GM19467 (cell line): ENCODE measurements at regions not wholly inside any gene's neighbourhood (a gene's known extent, or its start where the extent isn't known, plus 50 kb on each side); places are given as distances from the start of the nearest gene placed in this dataset.

ENCODE experiments used
- ATAC-seq: cut with Tn5 transposase; IDR thresholded peaks from one replicate; pipeline ENCODE4 v1.9.1; 2021; ENCODE audit warnings: mild to moderate bottlenecking, moderate library complexity; ENCODE audit not compliant: unreplicated experiment

DNA sequence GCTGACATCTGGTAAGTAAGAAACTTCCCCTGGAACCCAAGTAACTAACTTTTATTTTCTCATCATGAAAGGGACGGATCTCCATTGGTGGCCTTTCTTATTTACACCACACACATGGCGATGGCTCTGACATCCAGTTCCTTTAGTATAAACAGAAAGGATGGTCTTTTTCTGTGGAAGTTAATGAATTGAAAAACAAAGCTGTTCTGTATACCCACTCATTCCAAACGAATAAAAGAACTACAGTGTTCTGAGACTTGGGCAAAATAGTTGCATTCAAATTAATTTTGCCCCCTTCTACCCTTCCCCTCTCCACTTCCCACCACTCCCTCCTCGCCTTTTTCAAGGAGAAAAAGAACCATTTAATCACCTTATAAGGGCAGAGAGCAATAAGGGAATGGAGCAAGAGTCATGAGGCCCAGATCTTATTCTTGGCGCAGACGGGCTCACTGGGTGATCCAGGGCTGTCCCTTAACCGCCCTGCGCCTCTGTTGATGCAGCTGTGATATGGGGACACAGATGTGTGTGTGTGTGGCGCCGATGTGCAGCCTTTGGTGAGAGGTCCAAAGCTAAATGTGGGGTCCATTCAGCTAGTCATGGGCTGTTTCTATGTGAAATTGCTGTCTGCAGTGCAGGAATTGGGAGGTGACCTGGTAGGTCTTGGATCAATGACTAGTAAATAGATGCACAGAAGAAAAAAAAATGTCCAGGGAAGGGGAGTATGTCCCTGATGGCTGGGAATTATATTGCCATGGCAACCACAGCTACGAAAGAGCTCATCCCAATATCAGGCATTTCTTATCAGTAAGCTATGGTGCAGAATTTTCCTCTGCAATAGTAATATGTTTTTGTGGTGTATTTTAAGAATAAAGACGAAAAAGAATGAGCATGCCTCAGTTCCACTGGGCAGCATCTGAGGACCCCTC lies 141.5 kb upstream of the ERCC6L2 start:
- no peak for ATAC-seq

DNA sequence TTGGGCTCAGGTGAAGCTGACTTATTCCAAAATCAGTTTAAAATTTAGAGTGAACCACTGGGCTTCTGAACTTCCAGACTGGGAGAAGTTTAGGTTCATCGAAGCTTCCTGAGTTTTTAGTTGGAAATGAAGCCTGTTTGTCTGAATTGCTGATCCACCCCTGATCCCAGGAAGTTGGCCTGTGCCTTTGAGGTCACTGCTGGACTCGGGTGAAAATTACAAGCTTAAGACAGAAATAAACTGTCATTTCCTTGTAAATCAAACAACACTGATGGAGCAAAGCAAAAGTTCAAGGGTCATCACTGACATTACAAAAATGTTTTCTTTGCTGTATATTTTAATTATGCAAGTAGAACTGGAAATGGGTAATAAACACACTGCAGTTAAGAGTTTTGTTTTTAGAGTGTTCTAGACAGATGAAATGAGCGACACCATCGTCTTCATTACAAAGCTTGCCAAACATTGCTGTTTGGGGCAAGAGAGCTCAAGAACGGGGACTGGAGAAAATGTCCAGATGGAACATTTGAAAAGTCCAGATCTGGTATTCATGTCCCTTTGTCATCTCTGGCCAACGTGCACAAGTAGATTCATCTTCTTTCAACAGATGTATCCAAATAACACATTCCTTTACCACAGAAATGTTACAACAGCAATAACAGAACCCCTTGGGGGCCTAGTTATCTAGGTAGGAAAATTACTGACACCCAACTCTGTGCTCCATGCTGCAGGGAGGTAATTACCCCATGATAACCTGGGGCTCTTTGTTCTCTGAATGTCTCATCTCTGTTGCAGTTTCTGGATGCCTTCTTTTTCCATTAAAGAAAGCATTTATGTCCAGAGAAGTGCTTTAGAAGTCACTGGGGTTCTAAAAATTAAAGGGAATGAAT lies 142.4 kb upstream of the ERCC6L2 start:
- no peak for ATAC-seq

GRCh38 chr9:95731876-95732275 lies 143.6 kb upstream of the ERCC6L2 start:
- ATAC-seq = no peak

- ATAC-seq = no peak
These were observed 145.7 kb upstream of the ERCC6L2 start for GRCh38 chr9:95729669-95730368.

- ATAC-seq = no peak
These were observed 146.4 kb upstream of the ERCC6L2 start for GRCh38 chr9:95729046-95729445.

- no peak for ATAC-seq
These were observed 147.5 kb upstream of the ERCC6L2 start for GRCh38 chr9:95727947-95728520.

DNA sequence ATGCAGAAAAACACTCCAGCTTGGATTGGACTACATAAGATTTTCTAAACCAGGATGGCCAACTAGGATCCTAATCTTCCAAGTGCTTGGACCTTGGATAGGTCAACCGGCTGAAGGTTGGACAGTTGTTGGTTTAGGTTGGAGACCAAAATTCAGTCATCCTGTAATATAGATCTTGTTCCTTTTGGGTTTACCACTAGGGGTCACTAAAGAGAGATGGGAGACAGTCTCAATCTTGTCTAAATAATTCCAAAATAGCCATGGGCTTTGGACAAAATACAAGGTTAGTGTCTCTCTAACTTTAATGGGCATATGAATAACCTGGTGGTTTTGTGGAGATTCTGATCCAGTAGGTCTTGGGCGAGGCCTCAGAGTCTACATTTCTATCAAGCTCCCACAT lies 148.7 kb upstream of the ERCC6L2 start:
- no peak for ATAC-seq

DNA sequence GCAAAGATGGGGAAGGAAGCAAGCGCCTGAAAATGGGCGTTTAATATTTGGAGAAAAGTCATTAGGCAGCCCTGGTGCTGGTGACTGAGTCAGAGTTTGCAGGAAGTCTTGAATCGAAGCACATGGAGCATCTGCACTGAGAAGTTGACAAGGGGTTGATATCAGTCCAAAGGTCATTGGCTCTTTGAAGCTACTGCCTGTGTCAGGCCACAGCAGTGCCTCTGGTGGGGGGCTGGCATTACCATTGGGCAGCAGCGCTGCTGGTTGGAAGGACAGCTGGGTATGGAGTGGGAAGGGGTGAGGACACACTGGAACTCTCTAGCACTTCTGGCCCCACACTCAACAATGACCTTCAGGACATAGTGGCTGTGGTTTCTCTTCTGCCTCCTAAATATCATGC lies 150.4 kb upstream of the ERCC6L2 start:
- ATAC-seq = peak; percentile 16

DNA sequence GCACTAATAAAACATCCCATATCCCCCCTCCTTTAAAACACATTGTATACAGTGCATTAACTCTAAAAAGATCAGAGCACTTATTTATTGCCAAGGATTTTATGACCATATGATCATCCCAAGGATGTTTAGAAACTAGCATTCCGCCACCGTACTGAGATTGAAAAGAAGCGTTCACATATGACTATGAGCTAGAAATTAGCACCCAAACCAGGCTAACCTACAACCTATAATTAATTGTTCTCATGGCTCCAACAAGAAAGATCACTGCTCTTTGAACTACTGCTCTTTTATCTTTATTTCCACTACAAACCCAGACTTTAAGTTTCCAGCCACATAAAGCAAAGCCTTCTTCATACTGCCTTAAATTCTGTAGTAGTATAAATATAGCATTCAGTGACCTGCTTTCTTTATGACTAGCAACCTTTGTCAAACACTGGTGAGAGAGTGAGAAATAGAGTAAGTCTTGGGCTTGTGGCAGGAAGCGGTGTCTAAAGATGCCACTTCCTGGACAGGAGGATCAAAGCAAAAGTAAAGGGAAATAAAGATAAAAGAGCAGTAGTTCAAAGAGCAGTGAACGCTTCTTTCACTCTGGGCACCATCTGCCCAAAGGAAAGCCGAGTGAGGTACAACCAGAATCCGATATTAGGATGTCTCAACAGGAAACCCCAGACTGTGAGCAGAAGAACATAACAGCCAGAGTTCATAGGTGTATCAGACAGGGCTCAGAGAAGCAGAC lies 151.1 kb upstream of the ERCC6L2 start:
- ATAC-seq = peak; percentile 92

GRCh38 chr9:95722141-95722540 lies 153.3 kb upstream of the ERCC6L2 start:
- no peak for ATAC-seq

GRCh38 chr9:95721061-95721531 lies 154.4 kb upstream of the ERCC6L2 start:
- ATAC-seq = no peak

GRCh38 chr9:95720496-95720895 lies 155.0 kb upstream of the ERCC6L2 start:
- no peak for ATAC-seq

GRCh38 chr9:95719354-95719753 lies 156.1 kb upstream of the ERCC6L2 start:
- no peak for ATAC-seq

- ATAC-seq = no peak
These were observed 157.2 kb upstream of the ERCC6L2 start for GRCh38 chr9:95718263-95718662.

- no peak for ATAC-seq
These were observed 159.5 kb upstream of the ERCC6L2 start for GRCh38 chr9:95715868-95716435.

- no peak for ATAC-seq
These were observed 165.0 kb upstream of the ERCC6L2 start for GRCh38 chr9:95710446-95710845.

DNA sequence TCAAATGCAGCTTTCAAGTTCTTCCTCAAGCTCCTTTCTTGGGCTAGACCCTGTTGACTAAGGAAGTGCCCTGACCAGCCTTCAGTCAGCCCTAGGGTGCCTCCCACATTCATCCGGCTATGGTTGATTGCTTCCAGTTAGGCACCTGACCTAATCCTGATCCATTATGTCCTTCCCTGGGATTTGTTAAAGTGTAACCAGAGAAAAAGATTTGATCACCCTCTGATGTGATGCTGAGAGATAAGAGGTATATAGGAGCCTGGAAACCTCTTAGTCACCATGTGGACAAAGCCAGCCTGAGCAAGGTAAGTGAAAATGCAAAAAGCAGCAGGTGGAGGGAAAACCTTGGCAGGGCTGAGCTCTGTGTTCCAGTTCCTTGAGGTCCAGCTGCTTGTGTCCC lies 178.8 kb upstream of the ERCC6L2 start:
- no peak for ATAC-seq

DNA sequence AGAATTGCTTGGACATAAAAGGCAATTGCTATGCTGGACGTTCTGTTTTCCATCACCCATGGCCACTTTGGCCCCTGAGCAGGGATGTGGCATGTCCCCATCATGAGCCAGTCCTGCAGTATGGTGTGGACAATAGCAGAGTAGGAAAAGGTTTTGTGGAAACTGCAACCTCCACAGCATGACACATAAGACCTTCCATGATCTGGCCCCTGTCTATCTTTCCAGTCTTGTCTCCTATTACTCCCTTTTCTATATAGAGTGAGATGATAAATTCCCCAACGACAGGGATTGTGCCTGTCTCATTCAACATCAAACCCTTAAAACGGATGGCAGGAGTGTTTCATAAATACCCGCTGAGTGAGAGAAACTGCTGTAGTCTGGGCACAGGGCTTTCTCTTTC lies 174.7 kb upstream of the PTCH1 start:
- ATAC-seq = no peak

DNA sequence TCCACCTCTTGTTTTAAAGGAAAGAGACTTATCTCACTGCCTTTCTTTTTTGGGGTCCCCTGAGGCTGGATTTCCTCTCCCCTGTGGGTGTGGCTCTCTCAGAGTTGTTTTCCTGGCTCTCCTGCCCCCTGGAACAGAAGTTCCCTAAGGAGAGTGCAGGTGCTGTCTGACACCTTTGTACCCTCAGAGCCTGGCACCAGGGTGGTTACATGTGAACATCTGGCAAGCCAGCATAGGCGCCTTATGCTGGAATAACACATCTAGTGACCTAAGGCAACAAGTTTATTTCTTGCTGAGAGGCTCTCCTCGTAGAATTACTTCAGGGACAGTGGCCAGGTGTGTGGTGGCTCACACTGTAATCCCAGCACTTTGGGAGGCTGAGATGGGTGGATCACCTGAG lies 172.9 kb upstream of the PTCH1 start:
- ATAC-seq = no peak

GRCh38 chr9:95684516-95684915 lies 167.7 kb upstream of the PTCH1 start:
- ATAC-seq = no peak
